ENCODE measurements at regions not wholly inside any gene's neighbourhood (a gene's known extent, or its start where the extent isn't known, plus 50 kb on each side); places are given as distances from the start of the nearest gene placed in this dataset.
"Not testable (repeated sequence)": the region's sequence is repeated elsewhere in the genome, so short reads cannot be mapped to it uniquely, and the experiment has no call there.

DNA sequence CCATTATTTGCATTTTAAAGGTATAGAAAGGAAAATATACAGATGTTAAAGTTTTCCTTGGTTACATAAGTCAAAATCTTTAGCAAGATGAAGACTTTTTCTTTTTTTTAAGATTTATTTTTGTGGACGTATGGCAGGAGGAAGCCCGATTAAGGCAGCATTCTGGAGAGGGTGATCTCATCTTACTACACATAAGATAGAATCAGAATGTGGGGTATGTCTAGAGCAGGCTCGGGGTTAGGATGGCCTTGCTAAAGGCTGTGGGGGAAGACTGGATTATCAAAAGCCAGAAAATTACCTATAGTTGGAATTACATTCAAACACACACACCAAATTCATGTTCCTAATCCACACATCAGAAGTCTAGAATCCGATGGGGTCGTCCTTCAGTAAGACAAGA, 79.6 kb upstream of the OTOGL start:
- TF ChIP-seq, protein P1, sequence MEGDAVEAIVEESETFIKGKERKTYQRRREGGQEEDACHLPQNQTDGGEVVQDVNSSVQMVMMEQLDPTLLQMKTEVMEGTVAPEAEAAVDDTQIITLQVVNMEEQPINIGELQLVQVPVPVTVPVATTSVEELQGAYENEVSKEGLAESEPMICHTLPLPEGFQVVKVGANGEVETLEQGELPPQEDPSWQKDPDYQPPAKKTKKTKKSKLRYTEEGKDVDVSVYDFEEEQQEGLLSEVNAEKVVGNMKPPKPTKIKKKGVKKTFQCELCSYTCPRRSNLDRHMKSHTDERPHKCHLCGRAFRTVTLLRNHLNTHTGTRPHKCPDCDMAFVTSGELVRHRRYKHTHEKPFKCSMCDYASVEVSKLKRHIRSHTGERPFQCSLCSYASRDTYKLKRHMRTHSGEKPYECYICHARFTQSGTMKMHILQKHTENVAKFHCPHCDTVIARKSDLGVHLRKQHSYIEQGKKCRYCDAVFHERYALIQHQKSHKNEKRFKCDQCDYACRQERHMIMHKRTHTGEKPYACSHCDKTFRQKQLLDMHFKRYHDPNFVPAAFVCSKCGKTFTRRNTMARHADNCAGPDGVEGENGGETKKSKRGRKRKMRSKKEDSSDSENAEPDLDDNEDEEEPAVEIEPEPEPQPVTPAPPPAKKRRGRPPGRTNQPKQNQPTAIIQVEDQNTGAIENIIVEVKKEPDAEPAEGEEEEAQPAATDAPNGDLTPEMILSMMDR (IDR thresholded peaks at IDR 0.05) = no peak
- TF ChIP-seq EP300 (IDR thresholded peaks at IDR 0.05) = no peak
- TF ChIP-seq POLR2A (IDR thresholded peaks at IDR 0.05) = no peak
- TF ChIP-seq POLR2AphosphoS5 (IDR thresholded peaks at IDR 0.05) = no peak
- H3K36me3 ChIP-seq = no peaks in the 10 kb centered on the region
- DNase-seq (ENCODE audit: low spot score in 2 of 2) = no peak
- H3K4me1 ChIP-seq = no peaks in the 10 kb centered on the region
- no peaks in the 10 kb centered on the region for H3K9me3 ChIP-seq
- H3K27me3 ChIP-seq = no peaks in the 10 kb centered on the region
- H3K4me3 ChIP-seq = no peak overlapping the region
- H3K27ac ChIP-seq = no peak overlapping the region
- 87% methylated on average over 5 of the region's 5 CpGs for WGBS

DNA sequence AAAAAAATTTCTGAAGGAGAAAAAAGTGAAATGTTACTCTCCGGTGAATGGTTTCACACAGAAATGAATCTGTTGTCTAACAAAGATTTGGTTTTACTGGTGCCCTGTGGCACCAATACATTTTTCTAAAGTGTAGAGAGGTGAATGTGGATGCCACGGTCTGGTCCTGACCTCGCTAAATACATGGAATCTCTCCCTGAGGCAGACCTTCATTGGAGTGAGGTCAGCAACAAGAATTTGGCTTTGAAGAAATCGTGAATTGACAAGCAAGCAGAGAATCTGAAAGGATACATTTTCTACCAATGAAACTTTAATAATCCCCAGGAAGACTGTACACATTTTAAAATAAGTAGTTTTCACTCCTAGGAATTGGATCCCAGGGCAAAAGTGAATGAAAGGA, 81.2 kb upstream of the OTOGL start:
- WGBS = 65% methylated on average over 4 of the region's 4 CpGs
- no peaks in the 10 kb centered on the region for H3K27me3 ChIP-seq
- H3K9me3 ChIP-seq = no peaks in the 10 kb centered on the region
- no peak overlapping the region for H3K27ac ChIP-seq
- no peak overlapping the region for H3K4me3 ChIP-seq
- H3K4me1 ChIP-seq = no peaks in the 10 kb centered on the region
- TF ChIP-seq, protein P1 (IDR thresholded peaks at IDR 0.05) = no peak
- TF ChIP-seq POLR2A (IDR thresholded peaks at IDR 0.05) = no peak
- TF ChIP-seq EP300 (IDR thresholded peaks at IDR 0.05) = no peak
- no peak for TF ChIP-seq POLR2AphosphoS5 (IDR thresholded peaks at IDR 0.05)
- no peak for DNase-seq (ENCODE audit: low spot score in 2 of 2)
- H3K36me3 ChIP-seq = no peaks in the 10 kb centered on the region

DNA sequence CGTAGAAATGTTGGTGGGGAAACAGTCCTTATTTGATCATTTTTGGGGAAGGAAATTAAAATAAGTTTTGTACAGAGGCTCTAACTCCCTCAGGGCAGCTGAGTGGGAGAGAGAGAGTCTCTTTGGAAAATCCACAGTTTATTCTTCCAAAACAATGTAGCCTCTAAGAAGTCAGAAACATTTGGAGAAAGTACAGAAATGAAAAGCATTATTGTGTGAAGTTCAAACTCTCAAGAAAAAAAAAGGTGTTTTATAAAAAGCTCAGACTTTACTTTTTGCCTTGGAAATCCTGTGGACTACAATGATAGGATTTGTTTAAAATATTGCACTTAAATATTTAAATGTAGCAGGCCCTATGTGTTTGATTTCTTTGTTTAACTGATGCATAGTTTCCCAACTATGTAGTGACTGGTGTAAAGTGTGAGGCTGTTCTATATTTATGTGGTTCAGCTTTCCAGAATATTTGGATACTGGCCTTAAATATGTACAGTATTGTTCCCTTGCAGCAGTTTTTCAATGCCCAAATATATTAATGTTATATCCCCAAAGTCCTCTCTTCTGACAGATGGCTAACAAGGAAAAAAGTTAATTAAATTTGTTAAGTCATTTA, 82.0 kb upstream of the OTOGL start:
- DNase-seq (ENCODE audit: low spot score in 2 of 2) = no peak

DNA sequence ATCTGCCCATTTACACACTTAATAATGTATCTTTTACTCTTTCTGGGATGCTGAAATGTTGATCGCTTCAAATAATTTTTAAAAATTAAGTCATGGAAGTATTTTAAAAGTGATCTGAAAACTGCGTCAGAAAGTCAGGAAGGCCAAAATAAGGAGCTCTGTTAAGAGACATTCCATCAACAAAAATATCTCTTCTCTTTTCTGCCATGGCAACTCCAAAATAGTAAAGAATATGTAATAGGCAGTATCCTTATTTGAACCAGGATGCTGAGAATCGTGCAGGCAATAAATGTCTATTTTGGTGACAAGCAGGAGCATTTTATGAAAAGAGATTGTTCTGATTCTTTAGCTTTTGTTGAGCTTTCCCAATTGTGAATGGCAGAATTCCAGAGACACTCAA, 81.8 kb upstream of the PPP1R12A start:
- TF ChIP-seq, protein P1 (IDR thresholded peaks at IDR 0.05) = no peak
- TF ChIP-seq POLR2A (IDR thresholded peaks at IDR 0.05) = no peak
- TF ChIP-seq POLR2AphosphoS5 (IDR thresholded peaks at IDR 0.05) = no peak
- TF ChIP-seq EP300 (IDR thresholded peaks at IDR 0.05) = no peak
- no peaks in the 10 kb centered on the region for H3K9me3 ChIP-seq
- 65% methylated on average over 3 of the region's 3 CpGs for WGBS
- H3K4me3 ChIP-seq = no peak overlapping the region
- H3K4me1 ChIP-seq = no peaks in the 10 kb centered on the region
- H3K27me3 ChIP-seq = no peaks in the 10 kb centered on the region
- H3K27ac ChIP-seq = no peak overlapping the region
- no peak for DNase-seq (ENCODE audit: low spot score in 2 of 2)
- no peaks in the 10 kb centered on the region for H3K36me3 ChIP-seq

More for the DNA sequence above, 82.0 kb upstream of the OTOGL start:
- Histone ChIP-seq H3K27me3 (no peaks in the 10 kb centered on the region), H3K4me3 (no peak overlapping the region), H3K36me3 (no peaks in the 10 kb centered on the region), H3K27ac (no peak overlapping the region), H3K9me3 (no peaks in the 10 kb centered on the region), H3K4me1 (no peaks in the 10 kb centered on the region)
- TF ChIP-seq POLR2A (IDR thresholded peaks at IDR 0.05) = no peak
- TF ChIP-seq, protein P1 (IDR thresholded peaks at IDR 0.05) = no peak
- TF ChIP-seq POLR2AphosphoS5 (IDR thresholded peaks at IDR 0.05) = no peak
- no peak for TF ChIP-seq EP300 (IDR thresholded peaks at IDR 0.05)
- 52% methylated on average over 1 of the region's 1 CpG for WGBS

DNA sequence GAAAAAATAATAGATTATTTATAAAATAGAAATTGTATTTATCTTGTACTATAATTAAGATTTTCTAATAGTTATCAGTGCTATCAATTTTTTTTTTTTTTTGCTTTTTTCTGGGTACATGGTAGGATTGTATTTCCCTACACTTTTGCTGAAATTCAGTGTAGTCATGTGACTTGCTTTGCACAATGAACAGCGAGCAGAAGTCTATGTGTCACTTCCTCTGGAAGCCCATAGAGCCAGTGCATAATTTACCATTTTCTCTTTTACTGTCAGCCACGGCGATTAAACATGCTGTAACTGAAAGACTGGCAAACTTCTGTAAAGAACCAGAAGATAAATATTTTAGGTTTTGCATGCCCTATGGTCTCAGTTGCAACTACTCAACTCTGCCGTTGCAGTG, 80.8 kb upstream of the PPP1R12A start:
- 65% methylated on average over 4 of the region's 4 CpGs for WGBS
- Histone ChIP-seq H3K4me1 (no peaks in the 10 kb centered on the region), H3K9me3 (no peaks in the 10 kb centered on the region), H3K36me3 (no peaks in the 10 kb centered on the region), H3K27me3 (no peaks in the 10 kb centered on the region), H3K4me3 (no peak overlapping the region), H3K27ac (no peak overlapping the region)
- TF ChIP-seq, protein P1 (IDR thresholded peaks at IDR 0.05) = no peak
- TF ChIP-seq POLR2AphosphoS5 (IDR thresholded peaks at IDR 0.05) (no peak), EP300 (IDR thresholded peaks at IDR 0.05) (no peak), POLR2A (IDR thresholded peaks at IDR 0.05) (no peak)
- DNase-seq (ENCODE audit: low spot score in 2 of 2) = no peak

DNA sequence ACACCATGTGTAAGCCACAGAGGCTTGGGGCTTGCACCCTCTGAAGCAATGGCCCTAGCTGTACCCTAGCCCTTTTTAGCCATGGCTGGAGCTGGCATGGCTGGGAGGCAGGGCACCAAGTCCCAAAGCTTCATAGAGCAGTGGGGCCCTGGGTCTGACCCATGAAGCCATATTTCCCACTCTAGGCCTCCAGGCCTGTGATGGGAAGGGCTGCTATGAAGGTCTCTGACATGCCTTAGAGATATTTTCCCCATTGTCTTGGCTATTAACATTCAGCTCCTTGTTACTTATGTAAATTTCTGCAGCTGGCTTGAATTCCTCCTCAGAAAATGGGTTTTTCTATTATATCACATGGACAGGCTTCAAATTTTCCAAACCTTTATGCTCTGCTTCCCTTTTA, 68.8 kb upstream of the PPP1R12A start:
- not testable (repeated sequence) for H3K4me1 ChIP-seq; H3K36me3 ChIP-seq; H3K27ac ChIP-seq; H3K9me3 ChIP-seq; H3K4me3 ChIP-seq; DNase-seq (ENCODE audit: low spot score in 2 of 2); H3K27me3 ChIP-seq
